ENCODE measurements at regions not wholly inside any gene's neighbourhood (a gene's known extent, or its start where the extent isn't known, plus 50 kb on each side); places are given as distances from the start of the nearest gene placed in this dataset.
"Not testable (repeated sequence)": the region's sequence is repeated elsewhere in the genome, so short reads cannot be mapped to it uniquely, and the experiment has no call there.

DNA sequence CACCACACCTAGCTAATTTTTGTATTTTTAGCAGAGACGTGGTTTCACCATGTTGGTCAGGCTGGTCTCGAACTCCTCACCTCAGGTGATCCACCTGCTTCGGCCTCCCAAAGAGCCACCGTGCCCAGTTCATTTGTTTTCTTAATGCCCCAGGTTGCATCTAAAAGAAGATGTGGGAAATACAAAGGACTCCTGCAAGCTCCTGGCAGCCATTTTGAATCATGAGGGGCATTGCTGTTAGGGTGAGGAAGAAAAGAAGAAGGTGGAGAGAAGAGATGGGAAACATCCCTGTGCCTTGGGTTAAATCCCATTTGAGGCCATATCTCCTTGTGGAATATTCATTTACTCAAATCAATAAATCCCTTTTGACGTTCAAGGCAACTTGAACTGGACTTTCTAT is 365.3 kb upstream of the ERCC4 start:
- no peak for FAIRE-seq

GRCh38 chr16:13557418-13557817 is 362.5 kb upstream of the ERCC4 start:
- no peak for FAIRE-seq

- no peak for FAIRE-seq
Observed at GRCh38 chr16:13558752-13559151, 361.2 kb upstream of the ERCC4 start.

DNA sequence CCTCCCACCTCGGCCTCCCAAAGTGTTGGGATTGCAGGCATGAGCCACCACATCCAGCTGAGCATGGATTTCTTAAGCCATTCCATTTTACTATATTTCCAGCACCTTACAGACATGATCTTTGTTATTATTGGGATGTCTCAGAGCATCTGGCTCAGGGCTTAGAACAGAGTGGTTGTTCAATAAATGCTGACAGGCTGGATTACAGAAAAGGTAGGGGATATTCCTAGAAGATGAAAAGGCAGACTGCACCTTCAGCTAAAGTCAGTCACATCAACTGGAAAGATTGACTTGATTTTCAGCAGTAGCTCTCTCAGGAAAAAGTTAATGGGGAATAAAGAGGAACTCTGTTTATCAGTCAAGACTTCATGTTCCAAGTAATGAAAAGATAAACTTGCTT is 360.3 kb upstream of the ERCC4 start:
- no peak for FAIRE-seq

DNA sequence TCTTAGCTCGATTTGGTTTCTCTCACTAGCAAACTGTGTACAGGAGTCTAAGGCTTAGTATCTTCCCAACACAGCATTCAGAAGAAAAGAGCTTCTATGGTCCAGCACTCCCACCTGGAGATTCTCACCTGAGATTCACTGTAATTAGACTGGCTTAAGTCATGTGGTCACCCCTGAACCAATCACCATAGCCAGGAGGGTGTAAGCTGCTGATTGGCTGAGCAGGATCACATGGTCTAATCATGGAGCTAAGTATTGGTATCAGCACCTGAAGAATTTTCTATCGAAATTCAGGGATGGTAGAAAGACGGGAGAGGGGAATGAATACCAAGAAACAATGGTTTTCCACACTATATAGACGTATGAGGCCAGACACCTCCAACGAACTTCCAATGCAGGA is 359.8 kb upstream of the ERCC4 start:
- no peak for FAIRE-seq

DNA sequence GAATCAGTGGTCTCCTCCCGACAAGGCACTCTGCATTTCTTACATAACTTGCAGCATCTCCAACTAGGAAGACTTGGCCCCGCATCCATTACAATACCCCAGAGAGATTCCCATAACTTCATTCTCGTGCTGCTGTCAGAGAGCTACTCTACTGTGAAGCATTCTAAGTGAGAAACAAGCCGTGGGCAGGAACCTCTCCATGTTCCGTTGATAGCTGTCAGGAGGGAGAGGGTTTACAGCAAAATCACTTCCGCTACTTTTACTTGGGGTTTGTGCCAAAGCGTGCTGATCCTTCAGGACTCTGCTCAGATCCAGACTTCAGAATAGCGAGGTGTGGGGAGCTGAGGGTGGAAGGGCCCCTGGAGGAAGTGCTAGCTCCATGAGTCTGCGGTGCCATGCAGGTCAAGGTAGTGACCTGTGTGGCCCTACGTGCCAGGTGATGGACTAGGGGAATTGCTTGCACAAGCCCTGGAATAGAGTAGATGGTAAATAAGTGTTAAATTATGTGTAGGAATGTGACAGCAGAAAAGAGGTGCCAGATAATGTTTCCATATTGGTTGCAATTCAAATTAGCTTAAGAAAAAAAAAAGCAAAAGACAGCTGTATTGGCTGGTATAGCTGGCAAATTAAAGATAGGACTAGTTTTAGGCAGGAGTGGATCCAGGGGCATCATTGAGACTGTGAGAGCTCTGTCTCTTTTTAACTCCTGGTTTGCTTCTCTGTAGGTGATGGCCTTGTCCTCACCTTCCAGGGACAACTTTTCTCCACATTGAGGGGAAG is 358.5 kb upstream of the ERCC4 start:
- FAIRE-seq, result no peak

GRCh38 chr16:13568803-13569202 is 351.2 kb upstream of the ERCC4 start:
- FAIRE-seq, result no peak

GRCh38 chr16:13569986-13570385 is 350.0 kb upstream of the ERCC4 start:
- no peak for FAIRE-seq

GRCh38 chr16:13571036-13571435 is 348.9 kb upstream of the ERCC4 start:
- no peak for FAIRE-seq

DNA sequence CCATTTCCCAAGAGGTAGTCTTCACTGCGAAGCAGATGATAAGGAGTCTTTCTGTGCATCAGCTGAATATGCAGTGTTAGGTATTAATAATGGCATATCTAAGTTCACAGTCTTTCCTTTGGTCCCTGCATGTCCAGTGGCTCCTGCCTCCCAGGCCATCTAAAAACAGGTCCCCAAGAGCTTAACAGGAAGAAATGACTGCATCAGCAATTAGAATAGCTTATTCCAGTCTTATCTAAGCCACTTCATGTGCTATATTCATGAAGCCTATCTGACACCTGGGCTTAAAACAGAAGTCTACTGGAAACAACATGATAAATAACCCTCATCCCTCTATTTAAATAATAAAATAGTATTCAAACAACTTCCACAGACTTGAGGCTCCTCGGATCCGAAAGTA is 346.1 kb upstream of the ERCC4 start:
- FAIRE-seq, result no peak

- FAIRE-seq, result no peak
Observed at GRCh38 chr16:13586051-13586450, 333.9 kb upstream of the ERCC4 start.

DNA sequence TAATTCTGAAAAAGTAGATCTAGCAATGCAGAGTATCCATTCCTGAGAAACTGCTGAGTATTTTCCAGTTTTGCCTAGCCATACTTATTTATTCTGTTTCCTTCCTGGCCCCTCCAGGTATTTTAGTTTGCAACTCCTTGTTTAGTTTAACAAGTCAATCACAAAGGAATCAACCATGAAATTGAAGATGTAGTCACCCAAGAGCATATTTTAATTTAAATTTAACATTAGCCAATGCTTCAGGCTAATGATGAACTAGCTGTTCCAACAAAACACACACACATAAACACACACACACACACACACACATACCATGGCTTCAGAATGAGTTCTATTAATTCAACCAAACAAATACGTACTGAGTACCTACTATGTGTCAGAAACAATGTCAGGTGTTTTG is 332.8 kb upstream of the ERCC4 start:
- no peak for FAIRE-seq

DNA sequence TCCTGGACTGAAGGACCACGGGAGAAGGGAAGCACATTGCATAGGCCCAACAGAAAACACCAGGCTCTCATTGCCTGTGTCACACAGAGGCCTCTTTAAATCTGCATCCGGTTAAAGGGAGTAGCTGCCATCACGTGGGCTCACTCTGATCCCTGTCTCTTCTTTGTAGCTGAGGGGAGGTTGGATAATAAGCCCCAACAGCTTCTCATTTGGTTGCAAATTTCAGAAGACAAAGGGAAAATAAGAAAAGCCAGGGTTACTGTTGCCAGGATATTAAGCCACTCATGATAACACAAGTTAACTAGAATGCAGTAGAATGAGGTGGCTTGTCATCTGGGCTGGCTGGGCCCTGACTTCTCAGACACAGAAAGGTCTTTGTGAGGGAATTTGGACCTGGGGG is 325.1 kb upstream of the ERCC4 start:
- FAIRE-seq, result no peak

DNA sequence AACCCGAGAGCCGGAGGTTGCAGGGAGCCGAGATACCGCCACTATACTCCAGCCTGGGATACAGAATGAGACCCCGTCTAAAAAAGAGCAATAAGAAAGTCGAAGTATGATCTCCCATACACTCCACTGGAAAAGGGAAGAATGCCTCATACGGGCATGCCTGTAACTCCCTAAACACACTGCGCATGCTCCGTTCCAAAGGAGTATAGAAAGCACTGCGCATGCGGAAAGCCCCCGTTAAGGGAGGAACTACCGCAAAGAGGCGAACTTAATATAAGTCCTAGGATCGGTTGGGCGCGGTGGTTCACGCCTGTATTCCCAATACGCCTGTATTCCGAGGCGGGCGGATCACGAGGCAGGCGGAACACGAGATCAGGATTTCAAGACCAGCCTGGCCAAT is 313.1 kb upstream of the ERCC4 start:
- no peak for FAIRE-seq

- no peak for FAIRE-seq
Observed at GRCh38 chr16:13607289-13607688, 312.7 kb upstream of the ERCC4 start.

- FAIRE-seq, result no peak
Observed at GRCh38 chr16:13611596-13611995, 308.4 kb upstream of the ERCC4 start.

- FAIRE-seq, result no peak
Observed at GRCh38 chr16:13612623-13613022, 307.3 kb upstream of the ERCC4 start.

GRCh38 chr16:13613165-13613564 is 306.8 kb upstream of the ERCC4 start:
- FAIRE-seq, result no peak

DNA sequence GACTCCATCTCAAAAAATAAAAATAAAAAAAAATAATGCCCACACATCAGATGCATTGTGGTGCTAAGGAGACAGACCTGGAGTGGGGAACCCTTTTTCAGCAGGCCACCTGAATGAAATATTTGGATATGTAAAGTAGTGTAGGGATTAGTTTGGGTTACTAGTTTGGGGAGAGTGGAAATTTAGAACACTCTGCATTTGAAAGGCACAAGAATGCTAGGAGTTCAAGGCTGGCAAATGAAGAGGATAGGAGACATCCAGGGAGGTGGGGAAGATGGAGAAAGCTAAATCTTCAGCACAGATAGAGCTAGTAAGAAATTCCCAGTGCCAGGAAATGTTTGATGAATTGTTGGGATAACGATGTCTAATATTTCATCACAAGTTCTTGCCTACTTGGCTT is 298.3 kb upstream of the ERCC4 start:
- no peak for FAIRE-seq

DNA sequence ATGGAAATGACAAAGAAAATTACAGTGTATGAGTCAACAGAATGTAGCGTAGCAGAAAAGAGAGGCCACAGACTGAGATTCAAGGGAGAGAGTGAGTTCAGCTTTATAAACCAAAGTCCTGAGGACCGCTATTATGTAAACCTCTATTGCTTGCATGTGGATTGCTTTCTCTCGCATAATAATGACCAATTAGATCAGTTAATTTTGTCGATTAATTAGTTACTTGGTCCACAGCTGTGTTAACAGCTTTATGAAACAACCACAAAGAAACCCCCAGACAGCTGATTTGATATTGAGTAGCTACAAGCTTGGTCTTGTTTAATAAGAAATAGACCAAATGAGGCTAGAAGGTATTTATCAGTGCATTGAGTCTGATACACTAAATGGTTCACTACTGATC is 291.8 kb upstream of the ERCC4 start:
- no peak for FAIRE-seq

DNA sequence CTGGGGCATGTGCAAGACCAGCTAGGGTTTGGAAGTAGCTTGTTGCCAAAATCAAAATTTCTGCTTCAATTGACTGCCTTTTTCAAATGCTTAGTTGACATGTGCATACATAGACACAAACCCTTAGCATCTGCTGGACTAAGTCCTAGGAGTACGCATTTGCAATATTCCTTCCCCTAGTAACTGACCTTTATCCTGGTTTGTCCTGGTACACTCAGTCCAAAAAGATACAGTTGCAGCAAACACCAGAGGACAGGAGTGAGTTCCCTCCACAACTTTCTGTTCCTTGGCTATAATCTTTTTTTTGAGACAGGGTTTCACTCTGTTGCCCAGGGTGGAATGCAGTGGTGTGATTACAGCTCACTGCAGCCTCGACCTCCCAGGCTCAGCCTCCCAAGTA is 290.2 kb upstream of the ERCC4 start:
- FAIRE-seq, result no peak

GRCh38 chr16:13630374-13630773 is 289.6 kb upstream of the ERCC4 start:
- FAIRE-seq, result no peak

DNA sequence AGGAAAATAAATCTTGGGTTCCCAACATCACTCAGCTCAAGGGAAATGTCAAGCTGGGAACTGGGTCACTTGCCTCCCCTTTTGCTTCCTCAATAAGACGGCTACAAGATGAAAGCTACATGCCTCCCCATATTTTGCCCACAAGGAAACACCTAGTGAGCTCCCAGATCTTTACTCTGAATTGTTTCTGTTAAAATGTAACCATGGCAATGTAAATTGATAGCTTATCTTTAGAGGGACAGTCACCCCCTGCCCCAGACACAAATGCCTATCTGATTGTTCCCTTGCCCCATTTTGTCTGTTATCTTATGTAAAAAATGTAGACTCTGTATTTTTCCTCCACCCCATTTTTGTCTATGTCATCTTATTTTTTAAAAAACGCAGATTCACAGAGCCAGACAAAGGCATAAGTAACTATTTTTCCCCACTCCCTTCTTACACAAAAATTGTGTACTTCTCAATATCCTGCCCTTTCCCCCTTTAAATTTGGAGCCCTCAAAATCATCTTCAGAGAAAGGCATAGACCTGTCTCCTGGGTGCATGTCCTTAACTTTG is 288.7 kb upstream of the ERCC4 start:
- no peak for FAIRE-seq

GRCh38 chr16:13631916-13632315 is 288.0 kb upstream of the ERCC4 start:
- no peak for FAIRE-seq

DNA sequence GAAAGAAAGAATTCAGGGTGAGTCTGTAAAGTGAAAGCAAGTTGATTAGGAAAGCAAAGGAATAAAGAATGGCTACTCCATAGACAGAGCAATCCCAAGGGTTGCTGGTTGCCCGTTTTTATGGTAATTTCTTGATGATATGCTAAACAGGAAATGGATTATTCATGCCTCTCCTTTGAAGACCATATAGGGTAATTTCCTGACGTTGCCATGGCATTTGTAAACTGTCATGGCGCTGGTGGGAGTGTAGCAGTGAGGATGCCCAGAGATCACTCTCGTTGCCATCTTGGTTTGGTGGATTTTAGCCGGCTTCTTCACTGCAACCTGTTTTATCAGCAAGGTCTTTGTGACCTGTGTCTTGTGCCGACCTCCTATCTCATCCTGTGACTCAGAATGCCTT is 287.4 kb upstream of the ERCC4 start:
- FAIRE-seq, result not testable (repeated sequence)
